IMR-90 (cell line): ENCODE measurements at regions not wholly inside any gene's neighbourhood (a gene's known extent, or its start where the extent isn't known, plus 50 kb on each side); places are given as distances from the start of the nearest gene placed in this dataset.

ENCODE experiments used
- CEBPB ChIP-seq: IDR thresholded peaks from 2 replicates; pipeline ENCODE4 v1.6.1; 2012; ENCODE audit warnings: low read depth, low read length, improper control_type of control experiment
- MXI1 ChIP-seq: IDR thresholded peaks from 2 replicates; pipeline ENCODE4 v1.6.1; 2012; ENCODE audit warnings: low read depth, mild to moderate bottlenecking, low read length, moderate library complexity, borderline replicate concordance
- NFE2L2 ChIP-seq: fragments of 150-350 bp; IDR thresholded peaks from 2 replicates; pipeline ENCODE4 v1.6.1; 2016; ENCODE audit warnings: low read depth, mild to moderate bottlenecking, low read length
- POLR2A ChIP-seq: IDR thresholded peaks from 2 replicates; pipeline ENCODE4 v1.6.1; 2012; ENCODE audit warnings: mild to moderate bottlenecking, low read depth, low read length
- RCOR1 ChIP-seq: IDR thresholded peaks from 2 replicates; pipeline ENCODE4 v1.6.1; 2012; ENCODE audit warnings: mild to moderate bottlenecking, low read length, improper control_type of control experiment; ENCODE audit not compliant: insufficient replicate concordance
- RFX5 ChIP-seq: IDR thresholded peaks from 2 replicates; pipeline ENCODE4 v1.8.0; 2012; ENCODE audit warnings: low read depth, mild to moderate bottlenecking, low read length, moderate library complexity
- SMC3 ChIP-seq: fragments of 150-350 bp; IDR thresholded peaks from 2 replicates; pipeline ENCODE4 v1.6.1; 2016; ENCODE audit warnings: low read depth, mild to moderate bottlenecking, antibody characterized with exemption, low read length, moderate library complexity
- USF2 ChIP-seq: fragments of 150-350 bp; IDR thresholded peaks from 2 replicates; pipeline ENCODE4 v1.6.1; 2017; ENCODE audit warnings: mild to moderate bottlenecking, antibody characterized with exemption, low read length, low read depth
- TF ChIP-seq, protein P1 (sequence below): conservative IDR thresholded peaks from 2 replicates; pipeline ENCODE4 v1.5.1; 2012; ENCODE audit warnings: mild to moderate bottlenecking, low read depth, low read length, improper control_type of control experiment

GRCh38 chrX:25206778-25207177 lies 191.0 kb upstream of the ARX start:
- TF ChIP-seq, protein P1, sequence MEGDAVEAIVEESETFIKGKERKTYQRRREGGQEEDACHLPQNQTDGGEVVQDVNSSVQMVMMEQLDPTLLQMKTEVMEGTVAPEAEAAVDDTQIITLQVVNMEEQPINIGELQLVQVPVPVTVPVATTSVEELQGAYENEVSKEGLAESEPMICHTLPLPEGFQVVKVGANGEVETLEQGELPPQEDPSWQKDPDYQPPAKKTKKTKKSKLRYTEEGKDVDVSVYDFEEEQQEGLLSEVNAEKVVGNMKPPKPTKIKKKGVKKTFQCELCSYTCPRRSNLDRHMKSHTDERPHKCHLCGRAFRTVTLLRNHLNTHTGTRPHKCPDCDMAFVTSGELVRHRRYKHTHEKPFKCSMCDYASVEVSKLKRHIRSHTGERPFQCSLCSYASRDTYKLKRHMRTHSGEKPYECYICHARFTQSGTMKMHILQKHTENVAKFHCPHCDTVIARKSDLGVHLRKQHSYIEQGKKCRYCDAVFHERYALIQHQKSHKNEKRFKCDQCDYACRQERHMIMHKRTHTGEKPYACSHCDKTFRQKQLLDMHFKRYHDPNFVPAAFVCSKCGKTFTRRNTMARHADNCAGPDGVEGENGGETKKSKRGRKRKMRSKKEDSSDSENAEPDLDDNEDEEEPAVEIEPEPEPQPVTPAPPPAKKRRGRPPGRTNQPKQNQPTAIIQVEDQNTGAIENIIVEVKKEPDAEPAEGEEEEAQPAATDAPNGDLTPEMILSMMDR = no peak
- no peak for TF ChIP-seq CEBPB
- TF ChIP-seq SMC3 = no peak
- TF ChIP-seq POLR2A = no peak
- TF ChIP-seq RFX5 = no peak
- TF ChIP-seq MXI1 = no peak
- TF ChIP-seq RCOR1 = no peak
- no peak for TF ChIP-seq USF2
- no peak for TF ChIP-seq NFE2L2
